NOMO-1 treated with dmso at 0.1 percent for 144 hours (cell line): ENCODE measurements at regions not wholly inside any gene's neighbourhood (a gene's known extent, or its start where the extent isn't known, plus 50 kb on each side); places are given as distances from the start of the nearest gene placed in this dataset.
"Not testable (repeated sequence)": the region's sequence is repeated elsewhere in the genome, so short reads cannot be mapped to it uniquely, and the experiment has no call there.

ENCODE experiments used
- DNase-seq: peaks from one replicate; lab custom pipeline; 2025; ENCODE audit not compliant: unreplicated experiment; lab: John Stamatoyannopoulos, UW

DNA sequence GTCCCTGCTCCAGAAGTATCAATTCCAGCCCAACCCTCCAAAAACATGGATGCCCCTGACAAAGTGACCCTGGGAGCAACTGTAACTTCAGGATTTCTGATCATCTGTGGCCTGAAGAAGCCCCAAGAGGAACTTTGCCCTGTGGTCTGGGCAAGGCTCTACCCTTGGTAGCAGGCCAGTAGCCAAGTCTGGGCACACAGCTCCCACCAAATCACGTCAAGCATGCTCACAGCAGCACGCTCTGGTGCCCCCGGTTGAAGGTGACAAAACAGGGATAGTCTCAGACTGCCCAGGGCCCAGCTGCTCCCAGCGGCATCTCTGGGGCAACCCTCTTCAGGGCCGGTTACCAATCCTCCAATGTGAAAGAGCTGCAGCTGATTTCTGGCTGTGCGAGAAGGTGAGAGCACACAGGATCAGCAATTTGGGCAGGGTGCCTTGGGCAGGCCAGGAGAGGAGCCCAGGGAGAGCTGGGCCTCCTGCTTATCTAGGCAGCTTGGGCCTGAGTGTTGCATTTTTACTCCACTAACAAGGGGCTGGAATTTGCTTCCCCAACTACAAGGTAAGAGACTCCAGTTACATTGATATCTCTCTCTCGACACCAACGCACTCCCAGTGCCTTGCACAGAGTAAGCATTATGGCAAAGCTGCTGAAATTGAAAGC is 418.1 kb downstream of the BCOR start:
- no peak for DNase-seq

DNA sequence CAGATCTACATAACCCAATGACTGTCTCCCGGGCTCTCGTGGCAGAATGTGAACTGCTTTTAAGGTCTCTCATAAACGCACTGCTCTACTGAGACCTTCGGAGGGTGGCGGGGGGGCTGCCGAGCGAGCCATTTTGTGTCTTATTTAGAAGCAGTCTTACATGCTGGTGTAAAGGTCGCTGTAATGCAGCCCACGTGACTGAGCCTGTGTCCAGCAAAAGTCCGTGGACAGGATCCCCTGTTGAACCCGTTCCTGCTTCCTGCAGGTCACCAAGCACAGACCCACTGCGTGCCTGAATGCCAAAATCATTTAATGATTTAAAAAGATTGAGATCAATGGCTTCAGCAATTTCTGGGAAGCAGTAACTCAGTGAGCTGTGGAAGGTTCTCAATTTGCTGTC is 415.9 kb downstream of the BCOR start:
- DNase-seq, result no peak

DNA sequence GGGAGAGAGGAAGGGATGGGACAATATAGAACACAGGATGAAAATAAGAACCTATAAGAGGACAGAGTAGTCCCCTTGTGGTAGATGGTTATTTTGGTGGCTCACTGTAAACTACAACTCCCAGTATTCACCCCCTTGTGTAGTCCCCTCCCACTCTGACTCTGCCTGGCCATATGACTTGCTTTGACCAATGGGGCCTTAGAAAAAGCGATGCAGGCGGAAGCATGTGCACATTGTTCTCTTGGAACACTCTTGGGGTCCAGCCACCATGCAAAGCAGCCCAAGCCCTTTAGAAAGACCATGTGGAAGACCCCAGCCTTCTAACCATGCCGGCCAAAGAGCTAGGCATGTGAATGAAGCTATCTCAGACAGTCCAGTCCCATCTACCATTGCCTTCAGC is 415.0 kb downstream of the BCOR start:
- DNase-seq, result no peak

DNA sequence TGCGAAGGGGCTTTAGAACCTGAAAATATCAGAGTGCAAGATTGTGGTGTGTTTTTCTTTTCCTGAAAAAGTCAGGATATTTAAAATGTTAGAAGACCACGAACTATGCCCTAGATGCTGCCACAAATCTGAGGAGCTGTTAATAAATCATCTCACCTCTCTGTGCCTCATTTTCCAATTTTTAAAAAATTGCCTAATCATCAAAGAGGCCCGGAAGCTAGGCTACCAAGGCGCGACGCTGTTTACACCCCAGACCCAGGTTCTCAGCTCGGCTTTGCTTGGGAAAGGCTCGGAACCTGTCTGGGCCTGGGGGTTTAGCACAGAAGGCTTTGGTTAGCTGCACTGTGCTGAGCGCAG is 409.6 kb downstream of the BCOR start:
- DNase-seq, result no peak

DNA sequence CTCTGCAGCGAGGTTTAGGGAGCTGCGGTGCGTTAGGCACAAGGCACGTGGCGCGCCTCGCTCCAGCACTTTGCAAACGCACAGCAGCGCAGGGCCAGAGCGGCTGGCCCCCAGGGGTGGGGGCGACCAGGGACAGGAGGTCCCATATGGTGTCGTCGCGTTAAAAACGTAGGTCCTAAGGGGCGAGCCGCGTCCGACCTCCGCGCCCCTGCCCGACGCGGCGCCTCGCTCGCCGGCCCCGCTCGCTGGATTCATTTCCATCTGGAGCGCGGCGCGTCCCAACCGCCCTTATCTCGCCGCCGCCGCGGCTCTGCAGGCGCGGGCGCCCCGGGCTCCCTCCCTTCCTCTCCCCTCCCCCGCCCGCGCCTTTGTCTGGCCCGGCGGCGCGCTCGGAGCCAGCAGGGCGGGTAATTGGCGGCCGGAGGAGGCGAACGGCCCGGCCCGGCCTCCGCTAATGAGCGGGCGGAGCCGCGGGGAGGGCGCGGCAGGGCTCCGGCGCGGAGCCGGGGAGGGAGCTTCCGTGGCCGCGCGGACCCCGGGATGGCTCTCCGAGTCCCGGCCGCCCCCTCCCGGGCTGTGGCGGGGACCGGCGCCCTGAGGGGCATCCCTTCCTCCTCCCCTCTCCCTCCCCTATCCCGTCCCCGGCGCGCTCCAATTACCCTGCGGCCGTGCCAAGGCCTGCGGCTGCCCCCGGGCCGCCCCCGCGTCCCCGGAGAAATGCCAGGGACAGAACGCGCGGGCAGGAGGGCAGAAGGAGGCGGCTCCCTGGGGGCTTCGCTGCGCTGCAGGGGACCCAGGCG is 409.0 kb downstream of the BCOR start:
- no peak for DNase-seq

DNA sequence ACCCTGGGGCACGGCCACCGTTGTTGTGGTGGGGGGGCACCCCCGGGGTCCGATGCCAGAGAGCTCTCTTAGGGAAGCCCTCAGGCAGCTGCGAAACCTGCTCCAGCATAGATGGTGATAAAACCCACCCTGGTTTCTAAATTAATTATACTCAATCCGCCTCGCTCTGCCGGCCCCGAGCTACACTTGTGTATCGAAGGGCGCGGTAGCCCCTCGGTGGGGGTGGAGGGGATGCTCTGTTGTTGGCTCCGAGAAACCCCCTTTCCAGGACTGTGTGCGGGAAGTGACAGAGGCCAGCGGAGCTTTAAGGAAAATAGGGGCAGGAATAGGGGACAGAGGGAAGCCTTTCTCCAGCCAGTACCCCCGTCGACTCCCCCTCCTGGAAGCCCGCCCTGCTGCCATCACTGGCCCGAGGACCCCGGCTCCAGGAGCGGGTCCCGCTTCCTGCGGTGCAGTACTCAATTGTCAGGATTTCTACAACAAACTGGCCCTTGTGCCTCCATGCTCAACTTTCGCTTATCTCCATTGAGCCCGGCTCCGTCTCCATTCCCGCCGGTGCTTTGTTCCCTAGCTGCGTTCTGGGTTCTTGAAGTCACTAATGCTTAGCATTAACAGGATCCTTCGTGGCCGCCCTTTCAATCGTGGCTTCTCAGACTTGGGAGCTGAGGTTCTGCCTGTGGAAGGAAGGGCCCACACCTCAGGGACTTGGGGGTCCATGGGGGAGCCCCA is 408.2 kb downstream of the BCOR start:
- no peak for DNase-seq

DNA sequence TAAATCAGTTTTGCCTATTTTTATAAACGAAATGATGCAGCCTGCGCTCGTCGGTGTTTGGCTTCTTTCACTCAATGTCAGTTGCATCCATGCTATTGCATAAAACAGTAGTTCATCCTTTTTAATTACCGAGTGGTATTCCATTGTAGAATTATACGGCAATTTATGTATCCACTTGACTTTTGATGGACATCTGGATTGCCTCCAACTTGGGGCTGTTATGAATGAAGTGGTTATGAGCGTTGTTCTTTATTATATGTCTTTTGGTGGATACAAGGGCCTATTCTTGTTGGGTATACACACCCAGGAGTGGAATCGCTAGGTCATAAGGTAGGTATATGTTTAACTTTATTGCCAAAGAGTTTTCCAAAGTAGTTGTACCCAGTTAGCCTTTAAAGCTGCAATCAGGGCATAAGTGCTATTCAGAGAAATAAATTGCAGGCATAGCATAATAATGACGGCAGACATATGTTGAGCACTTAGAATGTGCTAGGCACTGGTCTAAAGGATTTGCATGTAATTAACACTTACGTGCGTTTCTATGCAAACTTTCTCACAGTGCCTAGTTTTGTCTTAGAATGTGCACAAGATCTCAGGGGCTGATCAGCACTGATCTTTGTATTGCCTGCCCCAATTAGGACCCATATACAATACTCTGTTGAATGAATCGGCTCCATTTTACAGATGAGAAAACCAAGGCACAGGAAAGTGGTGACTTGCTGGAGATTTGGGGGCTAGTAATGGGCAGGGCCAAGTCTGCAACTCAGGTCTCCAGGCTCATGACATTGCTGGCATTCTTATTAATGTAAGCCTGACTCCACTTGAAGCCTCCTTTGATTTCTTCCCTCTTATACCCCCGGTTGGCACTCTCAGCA is 407.0 kb downstream of the BCOR start:
- DNase-seq, result no peak

DNA sequence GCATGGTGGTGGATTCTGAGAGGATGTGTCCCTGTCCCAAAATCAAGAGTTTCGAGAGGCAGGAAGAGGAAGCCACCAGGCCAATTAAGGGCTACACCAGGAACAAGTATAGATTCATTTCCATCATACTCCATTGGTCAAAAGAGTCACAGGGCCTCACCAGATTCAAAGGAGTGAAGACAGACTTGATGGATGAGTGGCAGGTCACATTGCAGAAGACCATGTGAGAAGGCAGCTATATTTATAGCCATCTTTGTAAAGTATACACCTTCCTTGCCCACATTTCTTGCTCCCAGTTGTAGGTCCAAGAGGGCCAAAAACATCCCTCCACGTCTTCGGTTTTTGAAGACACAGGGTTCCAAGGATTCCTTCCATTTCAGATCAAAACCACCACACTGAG is 406.0 kb downstream of the BCOR start:
- DNase-seq, result no peak

DNA sequence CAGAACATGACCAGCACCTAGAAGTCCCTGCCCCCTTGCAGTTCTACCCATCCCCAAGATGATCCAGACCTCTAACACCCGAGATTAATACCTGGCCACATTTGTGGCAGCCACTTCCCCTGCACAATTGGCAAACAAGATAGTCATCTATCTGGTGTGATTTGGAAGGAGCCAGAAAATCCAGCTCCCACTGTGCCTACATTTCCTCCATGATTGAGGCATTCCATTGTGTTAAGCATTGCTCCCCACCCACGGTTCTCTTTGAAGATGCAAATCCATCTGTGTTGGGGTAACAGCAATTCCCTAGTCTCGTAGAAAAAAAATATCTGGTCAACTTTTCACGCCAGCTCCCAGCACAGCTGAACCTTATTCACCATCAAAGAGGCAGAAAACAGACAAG is 405.0 kb downstream of the BCOR start:
- DNase-seq, result no peak

DNA sequence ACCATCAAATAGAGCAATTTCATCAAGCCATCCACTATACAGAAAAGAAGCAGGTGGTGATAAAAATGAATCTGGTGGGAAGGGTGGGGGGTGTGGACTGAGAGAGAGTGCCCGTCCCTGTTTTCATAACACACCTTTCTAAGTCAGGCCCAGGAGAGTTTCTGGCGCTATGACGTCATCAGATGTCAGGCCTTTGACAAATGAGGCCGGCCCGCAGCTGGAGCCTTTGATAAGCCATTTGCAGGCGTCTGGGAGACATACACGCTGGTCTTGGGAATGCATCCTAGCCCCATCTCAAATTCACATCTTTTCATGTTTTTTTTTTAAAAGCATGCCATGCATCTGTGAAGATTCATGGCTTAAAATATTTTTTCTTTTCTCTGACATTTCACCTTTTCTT is 404.5 kb downstream of the BCOR start:
- no peak for DNase-seq

DNA sequence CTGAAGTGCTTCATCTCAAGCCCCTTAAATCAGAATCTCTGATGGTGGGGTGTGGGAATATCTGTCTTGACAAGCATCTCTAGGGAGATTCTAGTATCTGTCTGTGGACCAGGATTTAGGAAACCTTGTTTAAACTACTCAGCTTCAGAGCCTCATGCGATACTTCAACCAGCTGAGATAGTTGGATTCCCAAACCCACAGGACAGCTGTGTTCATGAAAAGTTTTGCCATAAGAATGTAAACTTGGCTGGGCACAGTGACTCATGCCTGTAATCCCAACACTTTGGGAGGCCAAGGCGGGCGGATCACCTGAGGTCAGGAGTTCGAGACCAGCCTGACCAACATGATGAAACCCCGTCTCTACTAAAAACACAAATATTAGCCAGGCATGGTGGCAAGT is 395.1 kb downstream of the BCOR start:
- DNase-seq, result not testable (repeated sequence)

DNA sequence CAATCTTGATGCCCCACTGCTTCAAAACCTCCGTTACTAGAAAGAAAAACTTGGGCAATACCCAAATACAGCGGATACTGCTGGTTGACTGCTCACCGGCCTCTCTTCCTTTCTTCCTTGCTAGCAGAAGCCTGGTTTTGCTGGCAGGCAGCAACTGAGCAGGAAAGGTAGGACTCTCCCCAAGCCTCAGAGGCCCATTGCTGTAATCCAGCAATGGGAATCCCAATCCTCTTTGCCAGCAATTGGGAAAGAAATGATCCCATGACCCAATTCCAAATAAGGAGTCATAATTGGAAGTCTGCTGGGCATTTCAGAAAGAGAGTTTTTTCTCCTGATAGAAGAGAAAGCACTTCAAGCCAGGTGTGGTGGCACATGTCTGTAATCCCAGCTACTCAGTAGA is 394.5 kb downstream of the BCOR start:
- no peak for DNase-seq

DNA sequence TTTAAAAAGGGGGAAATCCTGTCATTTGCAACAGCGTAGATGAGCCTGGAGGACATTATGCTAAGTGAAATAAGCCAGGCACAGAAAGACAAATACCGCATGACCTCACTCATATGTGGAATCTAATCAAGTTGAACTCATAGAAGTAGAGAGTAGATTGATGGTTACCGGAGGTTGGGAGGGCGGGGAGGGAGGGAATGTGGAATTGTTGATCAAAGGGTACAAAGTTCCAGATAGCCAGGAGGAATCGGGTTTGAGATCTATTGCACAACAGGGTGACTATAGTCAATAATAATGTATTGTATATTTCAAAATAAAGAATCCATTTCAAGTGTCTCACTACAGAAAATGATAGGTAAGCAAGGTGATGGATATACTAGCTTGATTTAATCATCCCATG is 393.2 kb downstream of the BCOR start:
- DNase-seq, result no peak

DNA sequence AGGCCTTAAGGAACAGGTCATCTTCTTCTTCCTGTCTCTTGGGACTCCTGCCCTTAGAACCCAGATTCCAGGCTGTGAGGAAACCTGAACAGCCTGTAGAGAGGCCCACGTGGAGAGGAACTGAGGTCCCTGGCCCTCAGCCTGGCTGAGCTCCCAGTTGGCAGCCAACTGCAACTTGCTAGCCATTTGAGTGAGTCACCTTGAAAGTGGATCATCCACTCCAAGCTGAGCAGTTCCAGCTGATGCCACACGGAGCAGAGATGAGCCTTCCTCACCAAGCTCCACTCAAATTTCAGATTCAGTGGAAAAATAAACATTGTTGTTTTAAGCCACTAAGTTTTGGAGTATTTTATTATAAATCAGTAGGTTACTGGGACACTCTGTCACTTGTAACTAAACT is 392.5 kb downstream of the BCOR start:
- no peak for DNase-seq

DNA sequence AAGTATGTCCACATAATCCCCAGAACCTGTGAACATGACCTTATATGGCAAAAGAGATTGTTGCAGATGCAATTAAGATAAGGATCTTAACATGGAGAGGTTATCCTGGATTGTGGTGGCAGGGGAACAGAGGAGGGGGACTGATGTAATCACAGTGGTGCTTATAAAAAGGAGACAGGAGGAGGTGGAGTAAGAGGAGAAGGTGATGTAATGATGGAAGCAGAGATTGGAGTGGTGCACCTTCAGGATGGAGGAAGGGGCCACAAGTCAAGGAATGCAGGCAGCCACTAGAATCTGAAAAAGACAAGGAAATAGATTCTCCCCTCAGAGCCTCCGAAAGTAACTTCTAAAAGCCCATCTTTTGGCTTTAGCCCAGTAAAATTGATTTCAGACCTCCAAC is 388.4 kb downstream of the BCOR start:
- no peak for DNase-seq

DNA sequence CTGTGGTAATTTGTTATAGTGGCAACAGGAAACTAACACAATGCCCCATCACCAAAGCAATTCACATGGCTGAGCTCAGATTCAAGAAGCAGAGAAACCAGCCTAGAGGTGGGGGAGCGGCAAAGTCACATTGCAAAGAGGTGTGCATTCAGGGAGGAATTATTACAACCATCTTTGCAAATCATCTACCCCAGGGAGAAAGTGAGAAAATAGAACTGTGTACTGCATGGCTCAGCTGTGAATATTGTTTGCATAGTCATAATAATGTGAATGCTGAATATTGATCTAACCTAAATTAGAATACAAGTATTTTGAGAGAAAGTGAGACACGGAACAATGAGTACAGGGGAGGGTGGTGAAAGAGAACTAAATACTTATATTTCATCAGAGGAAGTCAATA is 387.9 kb downstream of the BCOR start:
- DNase-seq, result no peak

DNA sequence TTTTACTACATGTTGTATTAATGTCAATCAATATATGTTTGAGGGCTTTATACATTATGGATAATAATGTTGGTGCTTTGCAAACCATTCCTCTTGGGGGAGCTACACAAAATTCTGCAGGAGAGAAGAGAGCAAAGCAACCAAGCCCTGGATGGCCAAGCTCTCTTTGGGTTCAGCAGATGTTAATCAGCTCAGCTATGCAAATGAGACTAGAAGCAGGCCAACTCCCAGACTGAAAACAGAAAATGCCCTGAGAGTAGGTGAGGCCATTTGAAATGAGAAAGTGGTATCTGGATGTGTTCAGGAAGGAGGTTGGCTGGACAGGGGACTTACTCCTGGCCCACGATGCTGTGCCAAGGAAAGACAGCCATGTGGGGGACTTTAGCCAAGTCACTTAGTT is 387.0 kb downstream of the BCOR start:
- no peak for DNase-seq

DNA sequence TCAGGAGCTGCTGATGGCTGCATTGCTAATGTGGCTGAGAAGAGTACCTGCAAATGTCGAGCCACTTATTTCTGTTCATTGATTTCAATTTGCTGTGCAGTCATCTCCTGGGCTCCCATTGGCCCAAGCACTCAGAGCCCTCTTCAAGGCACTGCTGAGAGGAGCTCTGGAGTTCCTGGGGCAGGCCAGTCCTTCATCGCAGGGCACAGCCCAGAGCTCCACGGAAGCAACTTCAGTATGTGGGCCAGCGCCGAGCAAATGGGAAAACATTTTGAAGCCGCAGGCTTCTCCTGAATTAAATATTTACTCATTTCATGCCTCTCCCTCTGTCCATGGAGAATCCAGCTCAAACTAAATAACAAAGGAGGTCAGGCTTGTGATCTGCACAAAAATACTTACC is 383.3 kb downstream of the BCOR start:
- DNase-seq, result no peak

DNA sequence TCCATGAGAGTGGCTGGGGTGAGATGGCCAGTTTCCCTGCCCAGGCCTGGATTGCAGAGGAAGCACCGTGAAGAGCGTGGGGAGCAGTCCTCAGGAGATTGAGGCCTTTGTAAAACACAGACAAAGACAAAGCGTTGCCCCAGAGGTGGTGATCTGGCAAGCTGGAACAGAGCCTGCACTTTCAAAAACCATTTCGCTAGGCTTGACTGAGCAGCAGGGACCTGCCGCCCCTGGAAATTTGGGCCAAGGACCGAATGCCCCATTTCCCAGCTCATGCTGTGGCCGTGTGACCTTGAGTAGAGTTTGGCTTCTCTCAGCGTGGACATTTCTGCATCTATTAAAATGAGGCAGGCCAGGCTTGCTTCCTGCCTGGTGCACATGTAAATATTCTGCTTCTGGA is 381.4 kb downstream of the BCOR start:
- DNase-seq, result no peak

DNA sequence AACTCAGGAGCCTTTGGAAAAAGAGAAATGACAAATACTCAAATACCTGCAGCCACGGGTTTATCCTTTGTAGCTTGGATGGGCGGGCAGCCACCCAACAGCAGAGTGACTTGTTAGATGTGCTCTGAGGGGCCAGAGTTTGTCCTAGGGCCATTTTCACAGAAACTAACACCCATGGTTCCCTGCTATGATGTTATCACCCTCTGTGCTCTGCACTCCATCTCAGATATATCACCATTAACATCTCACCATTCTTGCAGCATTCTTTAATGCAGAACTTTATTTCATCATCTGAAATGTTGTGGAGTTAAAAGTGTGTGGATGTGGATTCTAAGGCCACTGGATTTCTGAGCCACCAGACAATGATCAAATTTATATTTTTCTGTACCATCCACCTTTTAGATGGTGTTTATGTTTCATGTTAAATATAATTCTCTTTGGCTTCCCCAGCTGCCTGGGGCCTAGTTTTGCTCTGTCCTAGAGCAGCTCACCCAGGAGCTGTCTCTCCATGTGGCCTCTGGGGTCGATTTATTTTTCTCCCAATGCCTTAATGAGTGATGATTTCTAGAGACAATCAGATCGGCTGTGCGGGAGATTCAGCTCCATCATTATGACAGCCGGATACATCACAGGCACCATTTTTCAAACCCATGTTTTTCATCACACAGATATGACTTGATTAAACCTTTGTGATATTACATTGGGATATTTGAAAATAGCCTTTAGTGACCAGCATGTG is 380.8 kb downstream of the BCOR start:
- DNase-seq, result no peak

DNA sequence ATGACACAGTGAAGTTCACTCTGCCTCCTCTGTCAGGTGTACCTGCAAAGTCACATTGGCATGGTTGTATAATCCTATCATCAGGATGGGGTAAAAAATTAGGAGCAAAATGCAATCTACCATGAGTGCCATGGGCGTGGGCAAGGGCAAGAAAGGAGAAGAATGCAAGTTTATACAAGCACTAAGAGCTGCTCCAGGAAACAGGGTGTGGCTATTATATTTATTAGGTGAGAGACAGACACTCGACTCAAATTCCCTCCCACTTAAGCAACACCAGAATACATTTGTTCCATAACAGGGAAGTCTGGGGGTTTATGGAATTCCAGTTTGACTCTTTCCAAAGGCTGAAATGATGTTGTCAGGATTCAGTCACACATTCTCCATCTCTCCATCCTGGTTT is 378.8 kb downstream of the BCOR start:
- DNase-seq, result no peak
